Stimulated activated CD8-positive, alpha-beta memory T cell treated with anti-CD3 and anti-CD28 coated beads, Interleukin-12 subunit alpha, Interleukin-12 subunit beta, amount 100 ng/mL, for 24 hours (primary cell): ENCODE measurements at regions not wholly inside any gene's neighbourhood (a gene's known extent, or its start where the extent isn't known, plus 50 kb on each side); places are given as distances from the start of the nearest gene placed in this dataset.
"Not testable (repeated sequence)": the region's sequence is repeated elsewhere in the genome, so short reads cannot be mapped to it uniquely, and the experiment has no call there.

Source experiments
- DNase-seq: peaks from one replicate; pipeline ENCODE4 v3.0.0-alpha.2; 2020; ENCODE audit errors: extremely low read depth

GRCh38 chr2:192555740-192556139 is 361.0 kb upstream of the TMEFF2 start:
- no peak for DNase-seq

- DNase-seq = no peak
Measured at GRCh38 chr2:192551760-192552159, 357.0 kb upstream of the TMEFF2 start.

- DNase-seq = no peak
Measured at GRCh38 chr2:192546565-192546964, 351.8 kb upstream of the TMEFF2 start.

DNA sequence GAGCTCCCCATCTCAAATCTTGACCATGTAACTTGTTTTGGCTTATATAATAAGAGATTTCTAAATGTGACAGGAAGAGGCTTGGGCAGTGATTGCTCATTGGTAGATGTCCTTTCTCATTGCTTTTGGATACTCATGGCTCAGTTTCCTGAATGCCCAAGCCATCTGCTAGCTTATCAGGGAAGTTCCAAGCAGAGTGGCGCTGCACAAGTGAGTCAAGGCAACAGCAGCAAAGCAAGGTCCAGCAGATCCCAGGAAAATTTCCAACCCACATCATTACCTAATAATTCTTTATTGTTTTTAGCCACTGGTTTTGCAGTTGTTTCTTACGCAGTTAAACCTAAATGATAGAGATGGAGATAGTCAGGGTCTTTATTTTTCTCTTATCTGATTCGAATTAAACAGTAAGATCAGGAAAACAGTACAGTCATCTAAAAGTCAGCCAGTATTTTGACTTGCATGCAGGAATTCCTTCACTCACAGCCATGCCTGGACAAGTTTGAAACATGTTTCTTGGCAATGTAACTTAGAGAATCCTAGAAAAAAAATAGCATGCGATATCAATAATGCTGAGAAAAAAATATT is 349.7 kb upstream of the TMEFF2 start:
- DNase-seq = no peak

DNA sequence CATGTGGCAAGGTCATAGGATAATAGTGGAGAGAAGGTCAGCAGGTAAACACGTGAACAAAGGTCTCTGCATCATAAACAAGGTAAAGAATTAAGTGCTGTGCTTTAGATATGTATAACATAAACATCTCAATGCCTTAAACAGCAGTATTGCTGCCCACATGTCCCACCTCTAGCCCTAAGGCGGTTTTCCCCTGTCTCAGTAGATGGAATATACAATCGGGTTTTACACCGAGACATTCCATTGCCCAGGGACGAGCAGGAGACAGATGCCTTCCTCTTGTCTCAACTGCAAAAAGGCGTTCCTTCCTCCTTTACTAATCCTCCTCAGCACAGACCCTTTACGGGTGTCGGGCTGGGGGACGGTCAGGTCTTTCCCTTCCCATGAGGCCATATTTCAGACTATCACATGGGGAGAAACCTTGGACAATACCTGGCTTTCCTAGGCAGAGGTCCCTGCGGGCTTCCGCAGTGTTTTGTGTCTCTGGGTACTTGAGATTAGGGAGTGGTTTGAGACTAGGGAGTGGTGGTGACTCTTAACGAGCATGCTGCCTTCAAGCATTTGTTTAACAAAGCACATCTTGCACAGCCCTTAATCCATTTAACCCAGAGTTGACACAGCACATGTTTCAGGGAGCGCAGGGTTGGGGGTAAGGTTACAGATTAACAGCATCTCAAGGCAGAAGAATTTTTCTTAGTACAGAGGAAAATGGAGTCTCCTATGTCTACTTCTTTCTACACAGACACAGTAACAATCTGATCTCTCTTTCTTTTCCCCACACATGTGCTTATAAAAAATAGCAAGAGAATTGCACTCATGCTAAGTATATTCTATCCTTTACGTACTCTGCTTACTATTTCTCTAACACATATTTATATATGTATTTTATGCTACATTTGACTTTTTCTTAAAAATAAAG is 347.7 kb upstream of the TMEFF2 start:
- not testable (repeated sequence) for DNase-seq

GRCh38 chr2:192539306-192539705 is 344.6 kb upstream of the TMEFF2 start:
- DNase-seq = no peak

- DNase-seq = no peak
Measured at GRCh38 chr2:192536922-192537624, 342.3 kb upstream of the TMEFF2 start.

GRCh38 chr2:192535956-192536921 is 341.5 kb upstream of the TMEFF2 start:
- DNase-seq = no peak

GRCh38 chr2:192534072-192534471 is 339.3 kb upstream of the TMEFF2 start:
- no peak for DNase-seq

GRCh38 chr2:192524642-192525251 is 330.0 kb upstream of the TMEFF2 start:
- DNase-seq = not testable (repeated sequence)

DNA sequence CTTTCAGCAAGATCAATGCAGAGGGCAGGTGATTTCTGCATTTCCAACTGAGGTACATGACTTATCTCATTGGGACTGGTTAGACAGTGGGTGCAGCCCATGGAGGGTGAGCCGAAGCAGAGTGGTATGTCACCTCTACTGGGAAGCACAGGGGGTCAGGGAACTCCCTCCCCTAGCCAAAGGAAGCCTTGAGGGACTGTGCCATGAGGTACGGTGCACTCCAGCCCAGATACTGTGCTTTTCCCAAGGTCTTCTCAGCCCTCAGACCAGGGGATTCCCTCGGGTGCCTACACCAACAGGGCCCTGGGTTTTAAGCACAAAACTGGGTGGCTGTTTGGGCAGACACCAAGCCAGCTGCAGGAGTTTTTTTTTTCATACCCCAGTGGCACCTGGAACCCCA is 329.5 kb upstream of the TMEFF2 start:
- not testable (repeated sequence) for DNase-seq

GRCh38 chr2:192515937-192516336 is 321.2 kb upstream of the TMEFF2 start:
- DNase-seq = no peak

GRCh38 chr2:192513575-192513974 is 318.8 kb upstream of the TMEFF2 start:
- DNase-seq = no peak

DNA sequence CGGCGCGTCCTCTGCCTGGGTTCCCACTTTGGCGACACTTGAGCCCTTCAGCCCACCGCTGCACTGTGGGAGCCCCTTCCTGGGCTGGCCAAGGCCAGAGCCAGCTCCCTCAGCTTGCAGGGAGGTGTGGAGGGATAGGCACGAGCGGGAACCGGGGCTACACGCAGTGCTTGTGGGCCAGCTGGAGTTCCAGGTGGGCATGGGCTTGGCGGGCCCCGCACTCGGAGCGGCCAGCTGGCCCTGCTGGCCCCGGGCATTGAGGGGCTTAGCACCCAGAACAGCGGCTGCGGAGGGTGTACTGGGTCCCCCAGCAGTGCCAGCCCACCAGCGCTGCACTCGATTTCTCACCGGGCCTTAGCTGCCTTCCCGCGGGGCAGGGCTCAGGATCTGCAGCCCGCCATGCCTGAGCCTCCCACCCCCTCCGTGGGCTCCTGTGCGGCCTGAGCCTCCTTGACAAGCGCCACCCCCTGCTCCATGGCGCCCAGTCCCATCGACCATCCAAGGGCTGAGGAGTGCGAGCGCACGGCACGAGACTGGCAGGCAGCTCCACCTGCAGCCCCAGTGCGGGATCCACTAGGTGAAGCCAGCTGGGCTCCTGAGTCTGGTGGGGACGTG is 313.2 kb upstream of the TMEFF2 start:
- DNase-seq = not testable (repeated sequence)

GRCh38 chr2:192500550-192501200 is 305.9 kb upstream of the TMEFF2 start:
- no peak for DNase-seq

DNA sequence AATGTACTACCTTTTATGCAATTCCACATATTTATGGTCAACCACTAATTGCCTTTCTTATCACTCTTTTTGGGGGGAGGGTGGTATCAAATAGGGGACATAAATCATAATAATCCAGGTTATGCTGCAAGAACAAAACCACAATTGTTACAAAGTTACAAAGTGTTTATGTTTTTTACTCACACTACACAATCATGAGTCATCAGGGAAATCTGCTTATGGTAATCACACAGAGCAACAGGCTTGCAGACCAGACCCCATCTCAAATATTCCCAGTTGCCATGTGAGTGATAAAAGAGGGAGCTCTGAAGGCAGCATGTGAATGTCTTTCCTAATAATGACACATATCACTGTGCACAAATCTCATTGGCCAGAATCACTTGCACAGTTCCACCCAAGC is 304.7 kb upstream of the TMEFF2 start:
- no peak for DNase-seq

GRCh38 chr2:192498747-192499146 is 304.0 kb upstream of the TMEFF2 start:
- no peak for DNase-seq

GRCh38 chr2:192488158-192488557 is 293.4 kb upstream of the TMEFF2 start:
- DNase-seq = not testable (repeated sequence)

- no peak for DNase-seq
Measured at GRCh38 chr2:192487636-192488035, 292.9 kb upstream of the TMEFF2 start.

DNA sequence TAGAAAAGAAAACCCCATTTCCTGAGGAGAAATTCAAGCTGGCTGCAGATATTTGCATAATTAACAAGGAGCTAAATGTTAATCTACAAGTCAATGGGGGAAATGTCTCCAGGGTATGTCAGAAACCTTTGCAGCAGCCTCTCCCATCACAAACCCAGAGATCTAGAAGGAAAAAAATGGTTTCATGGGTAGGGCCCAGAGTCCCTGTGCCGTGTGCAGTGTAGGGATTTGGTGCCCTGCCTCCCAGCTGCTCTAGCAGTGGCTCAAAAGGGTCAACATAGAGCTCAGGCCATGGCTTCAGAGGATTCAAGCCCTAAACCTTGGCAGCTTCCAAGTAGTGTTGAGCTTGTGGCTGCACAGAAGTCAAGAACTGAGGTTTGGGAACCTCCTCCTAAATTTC is 290.2 kb upstream of the TMEFF2 start:
- no peak for DNase-seq
